ENCODE measurements at regions not wholly inside any gene's neighbourhood (a gene's known extent, or its start where the extent isn't known, plus 50 kb on each side); places are given as distances from the start of the nearest gene placed in this dataset.
"Not testable (repeated sequence)": the region's sequence is repeated elsewhere in the genome, so short reads cannot be mapped to it uniquely, and the experiment has no call there.

GRCh38 chr9:40939201-40939887 is 189.1 kb downstream of the FOXD4L6 start:
- DNase-seq; H3K4me3 ChIP-seq; H3K4me1 ChIP-seq; H3K27ac ChIP-seq; H3K36me3 ChIP-seq; intact Hi-C loops (cut with DNase I; ENCODE audit: low total_unique reads); H3K27me3 ChIP-seq: not testable (repeated sequence)
- H3K9me3 ChIP-seq: peaks cover 4 to 39% (median 32%) of the 10 kb centered on the region in 3 donors

DNA sequence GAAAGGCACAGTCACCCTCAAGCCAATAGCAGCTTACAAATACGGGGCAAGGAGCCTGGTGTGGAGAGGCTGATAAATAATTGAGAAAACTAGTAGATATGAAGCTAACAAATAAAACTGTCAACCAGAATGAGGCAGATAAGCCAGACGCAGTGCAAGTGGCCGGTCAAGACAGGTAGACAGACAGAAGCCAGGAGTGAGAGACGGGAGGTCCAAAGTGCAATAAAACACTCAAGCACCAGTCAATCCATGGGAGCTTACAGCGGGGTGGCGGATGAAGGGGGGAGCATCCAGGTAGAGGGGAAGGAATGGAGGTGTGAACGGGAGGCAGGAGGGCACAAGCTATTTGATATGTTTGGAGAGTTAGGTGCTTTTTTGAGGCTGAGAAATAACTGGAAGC is 193.1 kb downstream of the FOXD4L6 start:
- no peak for DNase-seq
- Histone ChIP-seq H3K27me3 (no peaks in the 10 kb centered on the region), H3K4me1 (no peaks in the 10 kb centered on the region), H3K9me3 (peaks cover 14 to 62% (median 46%) of the 10 kb centered on the region in 3 donors), H3K4me3 (no peak overlapping the region), H3K36me3 (peaks cover 0 to 9% (median 9%) of the 10 kb centered on the region in 3 donors), H3K27ac (no peak overlapping the region)
- TF ChIP-seq, protein P1, sequence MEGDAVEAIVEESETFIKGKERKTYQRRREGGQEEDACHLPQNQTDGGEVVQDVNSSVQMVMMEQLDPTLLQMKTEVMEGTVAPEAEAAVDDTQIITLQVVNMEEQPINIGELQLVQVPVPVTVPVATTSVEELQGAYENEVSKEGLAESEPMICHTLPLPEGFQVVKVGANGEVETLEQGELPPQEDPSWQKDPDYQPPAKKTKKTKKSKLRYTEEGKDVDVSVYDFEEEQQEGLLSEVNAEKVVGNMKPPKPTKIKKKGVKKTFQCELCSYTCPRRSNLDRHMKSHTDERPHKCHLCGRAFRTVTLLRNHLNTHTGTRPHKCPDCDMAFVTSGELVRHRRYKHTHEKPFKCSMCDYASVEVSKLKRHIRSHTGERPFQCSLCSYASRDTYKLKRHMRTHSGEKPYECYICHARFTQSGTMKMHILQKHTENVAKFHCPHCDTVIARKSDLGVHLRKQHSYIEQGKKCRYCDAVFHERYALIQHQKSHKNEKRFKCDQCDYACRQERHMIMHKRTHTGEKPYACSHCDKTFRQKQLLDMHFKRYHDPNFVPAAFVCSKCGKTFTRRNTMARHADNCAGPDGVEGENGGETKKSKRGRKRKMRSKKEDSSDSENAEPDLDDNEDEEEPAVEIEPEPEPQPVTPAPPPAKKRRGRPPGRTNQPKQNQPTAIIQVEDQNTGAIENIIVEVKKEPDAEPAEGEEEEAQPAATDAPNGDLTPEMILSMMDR (IDR thresholded peaks at IDR 0.05): no peak
- intact Hi-C loops (cut with DNase I; ENCODE audit: low total_unique reads): no loop called here

DNA sequence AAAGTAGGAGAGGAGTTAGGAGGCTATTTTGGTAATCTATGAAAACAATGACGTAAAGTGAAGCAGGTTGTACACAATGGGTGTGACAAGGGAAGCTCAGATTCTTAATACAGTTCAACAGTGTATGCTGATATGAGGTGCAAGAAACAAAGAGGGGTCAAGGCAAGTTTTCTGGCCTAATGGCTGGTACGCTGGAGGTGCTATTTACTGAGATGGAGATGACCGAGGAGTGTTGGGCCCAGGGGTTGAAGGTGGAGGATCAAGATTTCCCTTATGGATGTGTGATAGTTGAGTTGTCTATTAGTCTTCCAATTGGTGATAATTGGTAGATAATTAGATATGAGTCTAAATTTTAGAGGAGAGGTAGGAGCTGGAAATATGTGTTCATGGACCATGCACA is 194.0 kb downstream of the FOXD4L6 start:
- H3K4me3 ChIP-seq; H3K27me3 ChIP-seq; DNase-seq; intact Hi-C loops (cut with DNase I; ENCODE audit: low total_unique reads); H3K36me3 ChIP-seq; H3K27ac ChIP-seq; H3K4me1 ChIP-seq: not testable (repeated sequence)
- peaks cover 14 to 71% (median 55%) of the 10 kb centered on the region in 3 donors for H3K9me3 ChIP-seq

DNA sequence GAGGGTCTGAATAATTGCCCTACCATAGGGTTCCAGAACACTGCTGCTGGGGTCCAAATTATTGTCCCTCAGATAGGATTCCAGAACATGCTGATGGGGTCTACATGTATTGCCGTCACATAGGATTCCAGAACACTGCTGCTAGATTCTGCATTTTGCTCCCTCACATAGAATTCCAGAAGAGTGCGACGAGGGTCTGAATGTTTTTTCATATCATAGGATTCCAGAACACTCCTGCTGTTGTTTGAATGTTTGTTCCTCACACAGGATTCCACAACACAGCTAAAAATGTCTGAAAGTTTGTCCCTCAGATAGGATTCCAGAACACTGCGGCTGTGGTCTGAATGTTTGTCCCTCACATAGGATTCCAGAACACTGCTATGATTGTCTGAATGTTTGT is 198.1 kb downstream of the FOXD4L6 start:
- intact Hi-C loops (cut with DNase I; ENCODE audit: low total_unique reads); H3K4me3 ChIP-seq; H3K27ac ChIP-seq; H3K36me3 ChIP-seq; H3K4me1 ChIP-seq; DNase-seq; H3K27me3 ChIP-seq: not testable (repeated sequence)
- peaks cover 46 to 92% (median 82%) of the 10 kb centered on the region in 3 donors for H3K9me3 ChIP-seq

DNA sequence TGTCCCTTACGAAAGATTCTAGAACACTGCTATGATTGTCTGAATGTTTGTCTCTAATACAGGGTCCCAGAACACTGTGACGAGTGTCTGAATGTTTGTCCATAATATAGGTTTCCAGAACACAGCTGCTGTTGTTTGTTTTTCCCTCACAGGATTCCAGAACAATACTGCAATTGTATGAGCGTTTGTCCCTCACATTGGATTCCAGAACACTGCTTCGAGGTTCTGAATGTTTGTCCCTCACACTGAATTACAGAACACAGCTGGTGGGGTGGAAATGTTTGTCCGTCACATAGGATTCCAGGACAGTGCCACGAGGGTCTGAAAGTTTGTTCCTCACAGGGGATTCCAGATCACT is 199.0 kb downstream of the FOXD4L6 start:
- intact Hi-C loops (cut with DNase I; ENCODE audit: low total_unique reads); H3K36me3 ChIP-seq; H3K27ac ChIP-seq; DNase-seq; H3K27me3 ChIP-seq; H3K4me3 ChIP-seq; H3K4me1 ChIP-seq: not testable (repeated sequence)
- H3K9me3 ChIP-seq: peaks cover 52 to 92% (median 82%) of the 10 kb centered on the region in 3 donors

GRCh38 chr9:40928803-40929487 is 199.5 kb downstream of the FOXD4L6 start:
- intact Hi-C loops (cut with DNase I; ENCODE audit: low total_unique reads): no loop called here
- no peak overlapping the region for H3K27ac ChIP-seq
- peaks cover 51 to 92% (median 81%) of the 10 kb centered on the region in 3 donors for H3K9me3 ChIP-seq
- H3K36me3 ChIP-seq: peaks cover 0 to 4% (median 0%) of the 10 kb centered on the region in 3 donors
- TF ChIP-seq, protein P1 (IDR thresholded peaks at IDR 0.05): no peak
- no peaks in the 10 kb centered on the region for H3K4me1 ChIP-seq
- no peak for DNase-seq
- H3K4me3 ChIP-seq: no peak overlapping the region
- no peaks in the 10 kb centered on the region for H3K27me3 ChIP-seq

DNA sequence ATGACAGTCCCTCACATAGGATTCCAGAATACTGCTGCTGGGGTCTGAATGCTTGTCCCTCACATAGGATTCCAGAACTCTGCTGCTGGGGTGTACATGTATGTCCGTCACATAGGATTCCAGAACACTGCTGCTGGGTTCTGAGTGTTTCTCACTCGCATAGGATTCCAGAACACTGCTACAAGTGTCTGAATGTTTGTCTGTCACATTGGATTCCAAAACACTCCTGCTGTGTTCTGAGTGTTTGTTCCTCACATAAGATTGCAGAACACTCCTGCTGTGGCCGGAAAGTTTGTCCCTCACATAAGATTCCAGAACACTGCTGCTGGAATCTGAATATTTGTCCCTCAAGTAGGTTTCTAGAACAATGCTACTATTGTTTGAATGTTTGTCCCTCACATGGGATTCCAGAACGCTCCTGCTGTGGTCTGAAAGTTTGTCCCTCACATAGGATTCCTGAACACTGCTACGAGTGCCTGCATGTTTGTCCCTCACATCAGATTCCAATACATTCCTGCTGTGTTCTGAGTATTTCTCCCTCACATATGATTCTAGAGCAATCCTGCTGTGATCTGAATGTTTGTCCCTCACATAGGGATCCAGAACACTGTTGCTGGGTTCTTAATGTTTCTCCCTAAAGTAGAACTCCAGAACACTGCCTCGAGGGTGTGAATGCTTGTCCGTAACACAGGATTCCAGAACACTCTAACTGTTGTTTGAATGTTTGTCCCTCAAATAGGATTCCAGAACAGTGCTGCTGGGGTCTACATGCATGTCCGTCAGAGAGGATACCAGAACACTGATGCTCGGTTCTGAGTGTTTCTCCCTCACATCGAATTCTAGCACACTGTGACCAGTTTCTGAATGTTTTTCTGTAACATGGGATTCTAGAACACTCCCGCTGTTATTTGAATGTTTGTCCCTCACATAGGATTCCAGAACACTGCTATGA is 200.4 kb downstream of the FOXD4L6 start:
- Histone ChIP-seq H3K4me1 (no peaks in the 10 kb centered on the region), H3K9me3 (peaks cover 51 to 92% (median 83%) of the 10 kb centered on the region in 3 donors), H3K27ac (no peak overlapping the region), H3K36me3 (no peaks in the 10 kb centered on the region), H3K4me3 (no peak overlapping the region), H3K27me3 (no peaks in the 10 kb centered on the region)
- TF ChIP-seq, protein P1 (IDR thresholded peaks at IDR 0.05): no peak
- no peak for DNase-seq
- intact Hi-C loops (cut with DNase I; ENCODE audit: low total_unique reads): no loop called here
